HG02884 (cell line): ENCODE measurements at regions not wholly inside any gene's neighbourhood (a gene's known extent, or its start where the extent isn't known, plus 50 kb on each side); places are given as distances from the start of the nearest gene placed in this dataset.
"Not testable (repeated sequence)": the region's sequence is repeated elsewhere in the genome, so short reads cannot be mapped to it uniquely, and the experiment has no call there.

Source experiments
- ATAC-seq: cut with Tn5 transposase; IDR thresholded peaks from one replicate; pipeline ENCODE4 v1.9.1; 2021; ENCODE audit warnings: mild to moderate bottlenecking, moderate library complexity; ENCODE audit not compliant: unreplicated experiment

DNA sequence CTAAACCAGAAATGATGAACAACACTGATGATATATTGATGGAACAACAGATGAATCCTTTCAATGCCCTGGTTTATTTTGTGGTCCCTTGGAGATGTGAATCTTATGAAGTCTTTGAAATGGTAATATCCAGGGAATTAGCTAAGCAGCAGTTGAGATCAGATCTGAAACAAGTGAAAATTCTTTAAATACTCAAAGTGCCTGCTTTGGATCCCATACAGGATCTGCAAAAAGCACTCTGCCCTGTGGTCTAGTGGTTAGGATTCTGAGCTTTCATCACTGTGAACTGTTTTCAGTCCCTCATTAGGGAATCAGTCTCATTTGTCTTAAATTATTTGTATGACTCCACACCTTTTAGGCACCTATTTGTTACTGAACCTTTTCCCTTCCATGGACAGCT is 211.3 kb upstream of the TGIF2LY start:
- ATAC-seq, result not testable (repeated sequence)

DNA sequence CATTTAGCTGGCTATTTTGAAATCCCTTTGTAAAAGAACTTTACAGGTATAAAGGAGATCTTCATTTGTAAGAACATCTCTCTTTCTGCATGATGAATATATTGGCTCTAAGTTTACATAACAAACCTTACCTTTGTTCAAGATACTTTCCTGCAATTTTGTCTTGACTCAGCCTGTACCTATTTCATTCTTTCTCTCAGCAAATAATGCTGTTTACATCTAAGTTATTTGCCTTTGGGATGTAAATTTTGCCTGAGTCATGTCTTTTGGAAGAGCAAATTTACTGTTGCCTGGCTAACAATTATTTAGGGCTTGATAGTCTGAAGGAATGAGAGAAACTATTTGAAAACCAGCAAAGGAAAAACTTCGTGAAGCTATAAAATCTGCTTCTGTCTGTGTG is 210.4 kb upstream of the TGIF2LY start:
- ATAC-seq, result not testable (repeated sequence)

DNA sequence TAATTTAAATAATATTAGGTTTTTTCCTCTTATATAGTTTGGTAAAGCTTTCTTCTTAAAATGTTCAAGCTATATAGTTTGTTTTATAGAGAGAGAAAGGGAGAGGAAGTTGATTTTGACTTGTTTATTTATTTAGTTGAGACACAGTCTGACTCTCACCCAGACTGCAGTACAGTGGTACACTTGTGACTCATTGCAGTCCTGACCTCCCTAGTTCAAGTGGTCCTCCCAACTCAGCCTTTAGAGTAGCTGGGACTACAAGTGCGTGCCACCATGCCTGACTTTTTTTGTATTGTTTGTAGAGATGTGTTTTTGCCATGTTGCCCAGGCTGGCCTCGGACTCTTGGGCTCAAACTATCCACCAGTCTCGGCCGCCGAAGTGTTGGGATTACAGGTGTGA is 187.4 kb upstream of the TGIF2LY start:
- not testable (repeated sequence) for ATAC-seq

DNA sequence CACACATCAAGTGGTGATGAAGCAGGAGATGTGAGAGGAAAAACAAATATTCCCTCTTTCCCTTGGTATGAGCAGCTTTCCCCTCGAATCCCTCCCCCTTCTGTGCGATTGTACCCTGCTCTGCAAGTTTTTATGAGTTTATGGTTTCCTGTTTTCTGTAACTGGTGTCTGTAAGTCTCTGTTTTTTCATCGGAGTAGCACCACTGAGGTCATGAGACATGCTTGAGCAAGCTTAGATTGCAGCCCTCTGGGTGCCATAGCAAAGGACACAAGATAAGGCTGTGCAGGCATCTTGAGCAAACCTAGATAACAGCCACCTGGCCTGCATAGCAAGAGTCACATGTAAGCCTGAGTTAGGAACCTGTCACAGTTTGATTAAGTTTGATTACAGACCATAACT is 174.6 kb upstream of the TGIF2LY start:
- not testable (repeated sequence) for ATAC-seq

DNA sequence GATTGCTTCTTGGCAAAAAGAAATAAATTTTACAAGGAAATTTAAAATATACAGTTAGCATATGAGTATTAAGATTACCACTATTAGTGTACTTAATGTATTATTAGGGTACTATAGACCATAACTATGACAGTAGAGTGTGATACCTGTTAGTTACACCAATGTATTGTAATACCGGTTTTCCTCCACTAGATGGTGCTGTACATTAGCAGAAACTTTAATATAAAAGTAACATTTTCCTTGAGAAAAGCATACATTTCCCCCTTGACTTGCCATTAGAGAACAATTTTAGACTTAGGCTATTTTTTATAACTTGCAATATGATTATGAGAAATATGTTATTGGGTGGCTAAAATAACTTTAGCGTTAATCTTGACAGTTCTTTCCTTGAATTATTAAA is 173.3 kb upstream of the TGIF2LY start:
- ATAC-seq, result not testable (repeated sequence)

DNA sequence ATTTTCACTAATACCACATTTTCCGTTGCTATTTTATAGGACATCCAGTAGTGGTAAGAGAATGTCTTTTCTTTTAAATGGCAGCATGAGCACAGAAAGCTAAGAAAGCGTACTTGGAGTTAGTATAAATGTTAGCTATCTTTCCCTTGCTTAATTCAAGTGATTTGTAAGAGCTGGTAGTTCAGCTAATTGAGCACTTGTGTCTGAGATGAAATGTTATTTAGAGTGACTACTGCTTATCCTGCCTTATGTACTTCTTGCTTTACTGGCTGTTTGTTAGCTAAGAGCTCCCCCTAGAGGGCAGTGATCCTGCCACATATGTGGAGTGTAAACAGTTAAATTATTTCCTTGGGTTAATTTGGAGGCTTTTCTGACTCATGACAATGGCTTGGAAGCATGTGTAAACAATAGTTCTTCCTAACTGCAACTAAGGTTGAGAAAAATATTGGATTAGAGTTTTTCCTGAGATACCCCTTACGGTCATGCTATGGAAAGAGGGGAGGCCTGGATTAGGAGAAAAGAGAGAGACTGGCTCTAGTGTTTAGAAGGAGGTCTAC is 171.9 kb upstream of the TGIF2LY start:
- ATAC-seq, result not testable (repeated sequence)

DNA sequence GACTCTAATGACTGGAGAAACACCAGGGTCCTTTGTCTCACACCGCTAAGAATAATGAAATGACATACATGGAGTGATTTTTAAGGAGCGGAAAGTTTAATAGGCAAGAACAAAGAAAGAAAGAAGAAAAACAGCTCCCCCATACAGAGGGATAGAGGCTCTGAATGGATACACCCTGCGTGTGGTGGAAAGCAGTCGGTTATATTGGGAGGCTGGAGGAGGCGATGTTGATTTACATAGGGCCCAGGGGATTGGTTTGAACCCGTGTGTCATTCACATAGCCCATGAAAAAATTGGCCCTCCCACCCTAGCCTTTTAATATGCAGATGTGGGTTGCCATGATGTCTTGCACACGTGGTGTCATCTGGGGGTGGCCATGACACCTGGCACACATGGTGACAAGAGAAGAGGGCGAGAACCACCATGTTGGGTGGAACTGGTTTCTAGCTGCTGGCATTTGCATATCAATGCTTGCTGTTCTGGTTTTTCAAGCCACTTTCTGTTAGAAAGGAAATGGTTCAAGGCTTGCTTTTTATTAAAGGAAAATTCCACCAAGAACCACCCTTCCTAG is 168.5 kb upstream of the TGIF2LY start:
- ATAC-seq, result not testable (repeated sequence)
